ENCODE measurements at regions not wholly inside any gene's neighbourhood (a gene's known extent, or its start where the extent isn't known, plus 50 kb on each side); places are given as distances from the start of the nearest gene placed in this dataset.

DNA sequence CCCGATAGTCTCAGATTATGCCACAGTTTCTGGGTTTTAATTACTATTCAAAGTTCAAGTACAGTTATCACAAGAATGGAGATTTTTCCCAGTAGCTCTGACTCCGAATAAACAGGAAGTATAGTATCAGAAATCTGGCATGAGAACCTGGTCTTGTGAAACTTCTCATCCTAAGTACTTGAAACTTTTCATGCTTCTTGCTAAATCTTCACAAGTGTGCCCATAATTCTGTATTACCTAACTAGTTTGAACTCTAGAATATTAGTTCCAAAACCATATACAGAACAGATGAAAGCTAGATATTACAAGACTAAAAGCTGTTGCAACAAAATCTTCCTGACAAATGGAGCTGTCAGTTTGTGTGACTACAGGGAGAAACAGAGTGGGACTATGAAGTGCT lies 70.5 kb upstream of the CSNK1A1L start:
- TF ChIP-seq, protein P1, sequence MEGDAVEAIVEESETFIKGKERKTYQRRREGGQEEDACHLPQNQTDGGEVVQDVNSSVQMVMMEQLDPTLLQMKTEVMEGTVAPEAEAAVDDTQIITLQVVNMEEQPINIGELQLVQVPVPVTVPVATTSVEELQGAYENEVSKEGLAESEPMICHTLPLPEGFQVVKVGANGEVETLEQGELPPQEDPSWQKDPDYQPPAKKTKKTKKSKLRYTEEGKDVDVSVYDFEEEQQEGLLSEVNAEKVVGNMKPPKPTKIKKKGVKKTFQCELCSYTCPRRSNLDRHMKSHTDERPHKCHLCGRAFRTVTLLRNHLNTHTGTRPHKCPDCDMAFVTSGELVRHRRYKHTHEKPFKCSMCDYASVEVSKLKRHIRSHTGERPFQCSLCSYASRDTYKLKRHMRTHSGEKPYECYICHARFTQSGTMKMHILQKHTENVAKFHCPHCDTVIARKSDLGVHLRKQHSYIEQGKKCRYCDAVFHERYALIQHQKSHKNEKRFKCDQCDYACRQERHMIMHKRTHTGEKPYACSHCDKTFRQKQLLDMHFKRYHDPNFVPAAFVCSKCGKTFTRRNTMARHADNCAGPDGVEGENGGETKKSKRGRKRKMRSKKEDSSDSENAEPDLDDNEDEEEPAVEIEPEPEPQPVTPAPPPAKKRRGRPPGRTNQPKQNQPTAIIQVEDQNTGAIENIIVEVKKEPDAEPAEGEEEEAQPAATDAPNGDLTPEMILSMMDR (conservative IDR thresholded peaks at IDR 0.05): no peak
- no peak for TF ChIP-seq EZH2 (IDR thresholded peaks at IDR 0.05; ENCODE audit: low read depth)
